Upper lobe of left lung (tissue), 6 donors: ENCODE measurements at regions not wholly inside any gene's neighbourhood (a gene's known extent, or its start where the extent isn't known, plus 50 kb on each side); places are given as distances from the start of the nearest gene placed in this dataset.

Experiments
- ATAC-seq, 2 donors: fragments of 200-7000 bp; cut with Tn5 transposase; one replicate each; pipeline ENCODE4 v1.9.1; 2022; ENCODE audit warnings: mild to moderate bottlenecking in 2 of 2, moderate library complexity in 2 of 2; ENCODE audit not compliant: low FRiP score in 2 of 2
- DNase-seq, 2 donors: peaks; one replicate each; pipeline ENCODE4 v3.0.0-alpha.2; 2019 to 2020
- H3K27ac ChIP-seq, 4 donors: fragments of 200-600 bp; sonication (generic); one replicate each; pipeline ENCODE4 v1.5.1; 2016 to 2019
- H3K27me3 ChIP-seq, 4 donors: fragments of 200-600 bp; sonication (generic); one replicate each; pipeline ENCODE4 v1.5.1; 2017 to 2019
- H3K36me3 ChIP-seq, 4 donors: fragments of 200-600 bp; sonication (generic); one replicate each; pipeline ENCODE4 v1.5.1; 2016 to 2019
- H3K4me1 ChIP-seq, 4 donors: fragments of 200-600 bp; sonication (generic); one replicate each; pipeline ENCODE4 v1.5.1; 2018 to 2019
- H3K4me3 ChIP-seq, 4 donors: fragments of 200-600 bp; sonication (generic); one replicate each; pipeline ENCODE4 v1.5.1; 2017 to 2019; ENCODE audit warnings: mild to moderate bottlenecking in 2 of 4, moderate library complexity in 1 of 4
- H3K9me3 ChIP-seq, 4 donors: fragments of 200-600 bp; sonication (generic); one replicate each; pipeline ENCODE4 v1.5.1; 2018 to 2019
- CTCF ChIP-seq, 6 experiments: fragments of 450-650 bp in 4 of 6; fragments of 200-600 bp in 2 of 6; sonication (generic) in 2 of 6; IDR thresholded peaks; one replicate each; pipeline ENCODE4 v1.5.1; 2016 to 2019; ENCODE audit warnings: antibody characterized with exemption in 6 of 6
- EP300 ChIP-seq, 4 donors: sonication (generic); formaldehyde crosslinking; IDR thresholded peaks; one replicate each; pipeline ENCODE4 v1.5.1; 2017; ENCODE audit warnings: antibody characterized with exemption in 4 of 4, control low read depth in 2 of 4
- POLR2A ChIP-seq, 4 donors: fragments of 450-650 bp; IDR thresholded peaks; one replicate each; pipeline ENCODE4 v1.5.1; 2016 to 2017; ENCODE audit warnings: antibody characterized with exemption in 4 of 4, mild to moderate bottlenecking in 2 of 4
- POLR2AphosphoS5 ChIP-seq, 2 donors: sonication (generic); formaldehyde crosslinking; IDR thresholded peaks; one replicate each; pipeline ENCODE4 v1.5.1; 2017; ENCODE audit warnings: antibody characterized with exemption in 2 of 2
- WGBS, 2 donors: methylation state at CpG; one replicate each; pipeline ENCODE4 v1.1.5; 2017 to 2018; 5-methylcytosine and 5-hydroxymethylcytosine counted together
- donor health status: DM: no; HTN: no; CAD: no; lungs with moderate emphysema.
- donor health status: DM: no; HTN: yes; CAD: no; lungs with severe emphysema.

- DNase-seq: no peak
- peak in 1 of 2 donors; percentile 18 for ATAC-seq
- Histone ChIP-seq H3K4me3 (no peak overlapping the region), H3K36me3 (no peaks in the 10 kb centered on the region), H3K4me1 (peaks cover 28 to 33% (median 31%) of the 10 kb centered on the region in 4 donors), H3K9me3 (peaks cover 0 to 5% (median 4%) of the 10 kb centered on the region in 4 donors), H3K27ac (peak overlapping the region; percentile 40 to 73 (median 54)), H3K27me3 (no peaks in the 10 kb centered on the region)
- 72% methylated on average over 4 of the region's 4 CpGs for WGBS, 2 donors
- no peak for TF ChIP-seq POLR2AphosphoS5 (IDR thresholded peaks at IDR 0.05)
- no peak for TF ChIP-seq POLR2A (IDR thresholded peaks at IDR 0.05)
- TF ChIP-seq CTCF (IDR thresholded peaks at IDR 0.05): no peak
- TF ChIP-seq EP300 (IDR thresholded peaks at IDR 0.05): no peak
Observed at GRCh38 chr6:22024973-22025467, 271.8 kb downstream of the PRL start.

GRCh38 chr6:22025468-22026163, 271.2 kb downstream of the PRL start:
- TF ChIP-seq POLR2AphosphoS5 (IDR thresholded peaks at IDR 0.05): peak in 1 of 2 donors; percentile 10
- TF ChIP-seq CTCF (IDR thresholded peaks at IDR 0.05): no peak
- no peak for TF ChIP-seq POLR2A (IDR thresholded peaks at IDR 0.05)
- peak in 1 of 4 donors; percentile 19 for TF ChIP-seq EP300 (IDR thresholded peaks at IDR 0.05)
- peaks cover 28 to 36% (median 32%) of the 10 kb centered on the region in 4 donors for H3K4me1 ChIP-seq
- no peak for DNase-seq
- no peaks in the 10 kb centered on the region for H3K27me3 ChIP-seq
- peak; percentile 61 to 70 for ATAC-seq
- no peaks in the 10 kb centered on the region for H3K36me3 ChIP-seq
- WGBS, 2 donors: 30 to 35% methylated on average over 5 to 8 of the region's 9 CpGs
- H3K9me3 ChIP-seq: peaks cover 0 to 5% (median 4%) of the 10 kb centered on the region in 4 donors
- no peak overlapping the region for H3K4me3 ChIP-seq
- H3K27ac ChIP-seq: peak overlapping the region; percentile 40 to 73 (median 54)

GRCh38 chr6:22026164-22026678, 270.6 kb downstream of the PRL start:
- Histone ChIP-seq H3K4me1 (peaks cover 28 to 36% (median 32%) of the 10 kb centered on the region in 4 donors), H3K36me3 (no peaks in the 10 kb centered on the region), H3K4me3 (no peak overlapping the region), H3K9me3 (peaks cover 0 to 5% (median 4%) of the 10 kb centered on the region in 4 donors), H3K27ac (peak overlapping the region; percentile 40 to 73 (median 54)), H3K27me3 (no peaks in the 10 kb centered on the region)
- no peak for DNase-seq
- 64 to 73% methylated on average over 5 of the region's 5 CpGs for WGBS, 2 donors
- no peak for TF ChIP-seq CTCF (IDR thresholded peaks at IDR 0.05)
- no peak for TF ChIP-seq POLR2A (IDR thresholded peaks at IDR 0.05)
- no peak for TF ChIP-seq EP300 (IDR thresholded peaks at IDR 0.05)
- TF ChIP-seq POLR2AphosphoS5 (IDR thresholded peaks at IDR 0.05): no peak
- no peak for ATAC-seq

- no peak for TF ChIP-seq EP300 (IDR thresholded peaks at IDR 0.05)
- TF ChIP-seq POLR2AphosphoS5 (IDR thresholded peaks at IDR 0.05): no peak
- no peak for TF ChIP-seq CTCF (IDR thresholded peaks at IDR 0.05)
- TF ChIP-seq POLR2A (IDR thresholded peaks at IDR 0.05): no peak
- Histone ChIP-seq H3K36me3 (no peaks in the 10 kb centered on the region), H3K27ac (peak overlapping the region in 1 of 4 donors; percentile 40), H3K9me3 (peaks cover 0 to 2% (median under 1%) of the 10 kb centered on the region in 4 donors), H3K4me3 (no peak overlapping the region), H3K27me3 (no peaks in the 10 kb centered on the region), H3K4me1 (peaks cover 28 to 36% (median 32%) of the 10 kb centered on the region in 4 donors)
- DNase-seq: no peak
- WGBS, 2 donors: 76 to 91% methylated on average over 8 of the region's 8 CpGs
- ATAC-seq: no peak
Observed at GRCh38 chr6:22027040-22027725, 269.7 kb downstream of the PRL start.
